ENCODE measurements at regions not wholly inside any gene's neighbourhood (a gene's known extent, or its start where the extent isn't known, plus 50 kb on each side); places are given as distances from the start of the nearest gene placed in this dataset.

DNA sequence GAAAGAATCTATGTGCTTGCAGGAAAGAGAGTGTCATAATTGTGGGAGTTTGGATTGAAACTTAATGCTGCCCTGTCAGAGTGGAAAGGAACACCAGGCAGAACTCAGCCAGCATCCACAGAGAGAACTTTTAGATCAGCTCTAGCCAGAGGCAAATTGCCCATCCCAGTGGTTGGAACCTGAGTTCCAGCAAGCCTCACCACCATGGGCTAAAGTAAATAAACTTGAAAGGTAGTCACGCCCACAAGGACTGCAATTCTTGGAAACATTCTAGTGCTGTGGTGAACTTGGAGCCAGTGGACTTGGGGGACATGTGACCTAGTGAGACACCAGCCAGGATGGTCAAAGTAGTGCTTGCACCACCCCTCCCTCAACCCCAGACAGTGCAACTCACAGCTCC, 571.6 kb downstream of the LRRIQ3 start:
- WGBS (ENCODE audit: insufficient coverage, insufficient replicate concordance, low lambda C conversion rate, missing lambda C conversion rate), result 0% methylated on average over 1 of the region's 1 CpG
- Histone ChIP-seq H3K9ac (ENCODE audit: control insufficient read depth, insufficient read depth, low read length) (no peak overlapping the region), H3K79me2 (ENCODE audit: control insufficient read depth, insufficient read depth, low read length) (no peaks in the 10 kb centered on the region), H3K4me1 (ENCODE audit: control insufficient read depth, insufficient read depth, low read length) (no peaks in the 10 kb centered on the region), H2AFZ (ENCODE audit: control insufficient read depth, low read depth, low read length) (no peak overlapping the region), H4K20me1 (ENCODE audit: control insufficient read depth, insufficient read depth) (no peaks in the 10 kb centered on the region), H3K27ac (ENCODE audit: control insufficient read depth, insufficient read depth) (no peak overlapping the region), H3K9me3 (replicated peaks; ENCODE audit: control insufficient read depth, insufficient read depth, low read length) (no peaks in the 10 kb centered on the region), H3K36me3 (ENCODE audit: control insufficient read depth in 2 of 2, insufficient read depth in 2 of 2, low read length in 1 of 2) (no peaks in the 10 kb centered on the region), H3K27me3 (replicated peaks in 1 of 2; ENCODE audit: control insufficient read depth in 2 of 2, insufficient read depth in 2 of 2, low read length in 1 of 2) (no peaks in the 10 kb centered on the region), H3K4me2 (ENCODE audit: control insufficient read depth, insufficient read depth) (no peak overlapping the region), H3K4me3 (no peak overlapping the region)
- no peak for TF ChIP-seq TCF7 (IDR thresholded peaks at IDR 0.05; ENCODE audit: borderline replicate concordance)
- TF ChIP-seq SMARCA5 (IDR thresholded peaks at IDR 0.05), result no peak
- no peak for TF ChIP-seq NFXL1 (IDR thresholded peaks at IDR 0.05; ENCODE audit: borderline replicate concordance)
- TF ChIP-seq ESRRA (IDR thresholded peaks at IDR 0.05; ENCODE audit: low read length), result no peak
- ChIA-PET RAD21 (ENCODE audit: unreplicated experiment) (no interaction called here), SMC1A (ENCODE audit: uncharacterized antibody, unreplicated experiment) (no interaction called here), POLR2A (no interaction called here), CTCF (no interaction called here)
- ATAC-seq, result no peak
- no peak for FAIRE-seq
- no TSS peak for BruUV-seq (replicated peaks)
- no peak for DNase-seq (ENCODE audit: low read depth, low spot score)
- in situ Hi-C loops (cut with MboI) (no loop called here), intact Hi-C loops (cut with micrococcal nuclease; ENCODE audit: unreplicated experiment) (no loop called here)

DNA sequence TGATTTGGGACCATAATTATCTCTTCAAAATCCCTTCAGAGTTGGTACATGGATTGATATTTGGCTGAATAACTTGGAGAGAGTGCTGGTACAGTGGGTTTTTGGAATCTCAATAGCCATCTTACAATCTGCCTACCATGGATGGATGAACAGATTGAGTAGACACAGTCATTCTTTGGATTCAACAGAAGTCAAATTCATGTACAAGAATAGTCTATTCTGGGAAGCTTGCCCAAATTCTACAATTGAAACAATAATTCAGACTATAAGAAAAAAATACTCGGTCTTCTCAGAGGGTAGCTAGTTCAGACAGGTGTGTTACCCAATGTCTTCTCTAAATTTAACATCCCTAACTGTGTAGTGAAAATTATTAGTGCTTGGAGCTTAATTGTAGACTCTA, 574.0 kb downstream of the LRRIQ3 start:
- Histone ChIP-seq H3K4me2 (ENCODE audit: control insufficient read depth, insufficient read depth) (no peak overlapping the region), H3K4me3 (no peak overlapping the region), H3K27me3 (replicated peaks in 1 of 2; ENCODE audit: control insufficient read depth in 2 of 2, insufficient read depth in 2 of 2, low read length in 1 of 2) (no peaks in the 10 kb centered on the region), H3K9me3 (replicated peaks; ENCODE audit: control insufficient read depth, insufficient read depth, low read length) (no peaks in the 10 kb centered on the region), H3K79me2 (ENCODE audit: control insufficient read depth, insufficient read depth, low read length) (no peaks in the 10 kb centered on the region), H2AFZ (ENCODE audit: control insufficient read depth, low read depth, low read length) (no peak overlapping the region), H3K27ac (ENCODE audit: control insufficient read depth, insufficient read depth) (no peak overlapping the region), H3K9ac (ENCODE audit: control insufficient read depth, insufficient read depth, low read length) (no peak overlapping the region), H3K4me1 (ENCODE audit: control insufficient read depth, insufficient read depth, low read length) (no peaks in the 10 kb centered on the region), H3K36me3 (ENCODE audit: control insufficient read depth in 2 of 2, insufficient read depth in 2 of 2, low read length in 1 of 2) (no peaks in the 10 kb centered on the region), H4K20me1 (ENCODE audit: control insufficient read depth, insufficient read depth) (no peaks in the 10 kb centered on the region)
- intact Hi-C loops (cut with micrococcal nuclease; ENCODE audit: unreplicated experiment), result no loop called here
- FAIRE-seq (no peak), DNase-seq (ENCODE audit: low read depth, low spot score) (no peak), ATAC-seq (no peak)
- WGBS (ENCODE audit: insufficient coverage, insufficient replicate concordance, low lambda C conversion rate, missing lambda C conversion rate), result 0% methylated on average over 1 of the region's 1 CpG
- POLR2A ChIA-PET, result no interaction called here
- BruUV-seq (replicated peaks), result no TSS peak
- CTCF ChIA-PET, result no interaction called here
- in situ Hi-C loops (cut with MboI), result no loop called here
- RAD21 ChIA-PET (ENCODE audit: unreplicated experiment), result no interaction called here
- SMC1A ChIA-PET (ENCODE audit: uncharacterized antibody, unreplicated experiment), result interaction anchor here (1.9 kb wide), 1 partner anchor 14 kb away, joined by 4 read pairs; no protein-coding TSS in a partner anchor
- TF ChIP-seq NR2C1 (IDR thresholded peaks at IDR 0.05), result no peak
- TF ChIP-seq, protein P1, sequence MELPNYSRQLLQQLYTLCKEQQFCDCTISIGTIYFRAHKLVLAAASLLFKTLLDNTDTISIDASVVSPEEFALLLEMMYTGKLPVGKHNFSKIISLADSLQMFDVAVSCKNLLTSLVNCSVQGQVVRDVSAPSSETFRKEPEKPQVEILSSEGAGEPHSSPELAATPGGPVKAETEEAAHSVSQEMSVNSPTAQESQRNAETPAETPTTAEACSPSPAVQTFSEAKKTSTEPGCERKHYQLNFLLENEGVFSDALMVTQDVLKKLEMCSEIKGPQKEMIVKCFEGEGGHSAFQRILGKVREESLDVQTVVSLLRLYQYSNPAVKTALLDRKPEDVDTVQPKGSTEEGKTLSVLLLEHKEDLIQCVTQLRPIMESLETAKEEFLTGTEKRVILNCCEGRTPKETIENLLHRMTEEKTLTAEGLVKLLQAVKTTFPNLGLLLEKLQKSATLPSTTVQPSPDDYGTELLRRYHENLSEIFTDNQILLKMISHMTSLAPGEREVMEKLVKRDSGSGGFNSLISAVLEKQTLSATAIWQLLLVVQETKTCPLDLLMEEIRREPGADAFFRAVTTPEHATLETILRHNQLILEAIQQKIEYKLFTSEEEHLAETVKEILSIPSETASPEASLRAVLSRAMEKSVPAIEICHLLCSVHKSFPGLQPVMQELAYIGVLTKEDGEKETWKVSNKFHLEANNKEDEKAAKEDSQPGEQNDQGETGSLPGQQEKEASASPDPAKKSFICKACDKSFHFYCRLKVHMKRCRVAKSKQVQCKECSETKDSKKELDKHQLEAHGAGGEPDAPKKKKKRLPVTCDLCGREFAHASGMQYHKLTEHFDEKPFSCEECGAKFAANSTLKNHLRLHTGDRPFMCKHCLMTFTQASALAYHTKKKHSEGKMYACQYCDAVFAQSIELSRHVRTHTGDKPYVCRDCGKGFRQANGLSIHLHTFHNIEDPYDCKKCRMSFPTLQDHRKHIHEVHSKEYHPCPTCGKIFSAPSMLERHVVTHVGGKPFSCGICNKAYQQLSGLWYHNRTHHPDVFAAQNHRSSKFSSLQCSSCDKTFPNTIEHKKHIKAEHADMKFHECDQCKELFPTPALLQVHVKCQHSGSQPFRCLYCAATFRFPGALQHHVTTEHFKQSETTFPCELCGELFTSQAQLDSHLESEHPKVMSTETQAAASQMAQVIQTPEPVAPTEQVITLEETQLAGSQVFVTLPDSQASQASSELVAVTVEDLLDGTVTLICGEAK (IDR thresholded peaks at IDR 0.05; ENCODE audit: borderline replicate concordance), result no peak
- no peak for TF ChIP-seq RCOR1 (conservative IDR thresholded peaks at IDR 0.05; ENCODE audit: low read depth, low read length)
- TF ChIP-seq, protein P2, sequence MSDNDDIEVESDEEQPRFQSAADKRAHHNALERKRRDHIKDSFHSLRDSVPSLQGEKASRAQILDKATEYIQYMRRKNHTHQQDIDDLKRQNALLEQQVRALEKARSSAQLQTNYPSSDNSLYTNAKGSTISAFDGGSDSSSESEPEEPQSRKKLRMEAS (IDR thresholded peaks at IDR 0.05; ENCODE audit: low read depth, low read length), result no peak
- no peak for TF ChIP-seq PAX8 (IDR thresholded peaks at IDR 0.05)
- TF ChIP-seq RELA (IDR thresholded peaks at IDR 0.05; ENCODE audit: borderline replicate concordance, partially characterized antibody), result no peak
- TF ChIP-seq, protein P3, sequence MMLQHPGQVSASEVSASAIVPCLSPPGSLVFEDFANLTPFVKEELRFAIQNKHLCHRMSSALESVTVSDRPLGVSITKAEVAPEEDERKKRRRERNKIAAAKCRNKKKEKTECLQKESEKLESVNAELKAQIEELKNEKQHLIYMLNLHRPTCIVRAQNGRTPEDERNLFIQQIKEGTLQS (IDR thresholded peaks at IDR 0.05; ENCODE audit: borderline replicate concordance, extremely low read depth, low read depth, low read length), result no peak
- no peak for TF ChIP-seq RUNX3 (IDR thresholded peaks at IDR 0.05; ENCODE audit: low read length)
- TF ChIP-seq, protein P4, sequence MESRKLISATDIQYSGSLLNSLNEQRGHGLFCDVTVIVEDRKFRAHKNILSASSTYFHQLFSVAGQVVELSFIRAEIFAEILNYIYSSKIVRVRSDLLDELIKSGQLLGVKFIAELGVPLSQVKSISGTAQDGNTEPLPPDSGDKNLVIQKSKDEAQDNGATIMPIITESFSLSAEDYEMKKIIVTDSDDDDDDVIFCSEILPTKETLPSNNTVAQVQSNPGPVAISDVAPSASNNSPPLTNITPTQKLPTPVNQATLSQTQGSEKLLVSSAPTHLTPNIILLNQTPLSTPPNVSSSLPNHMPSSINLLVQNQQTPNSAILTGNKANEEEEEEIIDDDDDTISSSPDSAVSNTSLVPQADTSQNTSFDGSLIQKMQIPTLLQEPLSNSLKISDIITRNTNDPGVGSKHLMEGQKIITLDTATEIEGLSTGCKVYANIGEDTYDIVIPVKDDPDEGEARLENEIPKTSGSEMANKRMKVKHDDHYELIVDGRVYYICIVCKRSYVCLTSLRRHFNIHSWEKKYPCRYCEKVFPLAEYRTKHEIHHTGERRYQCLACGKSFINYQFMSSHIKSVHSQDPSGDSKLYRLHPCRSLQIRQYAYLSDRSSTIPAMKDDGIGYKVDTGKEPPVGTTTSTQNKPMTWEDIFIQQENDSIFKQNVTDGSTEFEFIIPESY (IDR thresholded peaks at IDR 0.05), result no peak
